ENCODE measurements at regions not wholly inside any gene's neighbourhood (a gene's known extent, or its start where the extent isn't known, plus 50 kb on each side); places are given as distances from the start of the nearest gene placed in this dataset.
"Not testable (repeated sequence)": the region's sequence is repeated elsewhere in the genome, so short reads cannot be mapped to it uniquely, and the experiment has no call there.

DNA sequence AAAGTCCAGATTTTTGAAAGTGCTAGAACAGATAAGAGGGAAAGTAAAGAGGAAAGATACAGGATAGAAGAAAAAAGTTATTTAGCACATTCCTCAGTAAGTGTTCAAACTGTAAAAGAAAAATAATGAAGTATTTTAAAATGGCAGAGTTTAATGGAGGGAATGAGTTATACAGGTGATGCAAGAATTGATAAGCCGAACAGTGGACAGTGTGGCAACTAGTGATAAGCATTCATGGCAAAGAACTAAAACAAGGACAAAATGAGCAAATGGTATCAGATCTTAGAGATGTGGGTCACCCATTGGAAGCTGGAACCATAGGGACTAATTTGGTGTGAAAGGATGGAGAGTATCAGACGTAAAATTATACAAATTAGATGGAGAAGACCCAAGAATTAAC, 622.9 kb upstream of the SGO1 start:
- no peak for DNase-seq

DNA sequence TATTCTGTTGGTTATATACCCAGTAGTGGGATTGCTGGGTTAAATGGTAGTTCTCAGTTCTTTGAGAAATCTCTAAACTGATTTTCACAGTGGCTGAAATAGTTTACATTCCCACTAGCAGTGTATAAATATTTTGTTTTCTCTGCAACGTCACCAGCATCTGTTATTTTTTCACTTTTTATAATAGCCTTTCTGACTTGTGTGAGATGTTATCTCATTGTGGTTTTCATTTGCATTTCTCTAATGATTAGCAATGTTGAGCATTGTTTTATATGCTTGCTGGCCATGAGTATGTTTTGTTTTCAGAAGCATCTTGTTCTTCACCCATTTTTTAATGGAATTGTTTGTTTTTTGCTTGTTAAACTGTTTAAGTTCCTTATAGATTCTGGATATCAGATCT, 612.7 kb upstream of the SGO1 start:
- no peak for DNase-seq

- DNase-seq: no peak
Observed at GRCh38 chr3:20787005-20787404, 601.0 kb upstream of the SGO1 start.

DNA sequence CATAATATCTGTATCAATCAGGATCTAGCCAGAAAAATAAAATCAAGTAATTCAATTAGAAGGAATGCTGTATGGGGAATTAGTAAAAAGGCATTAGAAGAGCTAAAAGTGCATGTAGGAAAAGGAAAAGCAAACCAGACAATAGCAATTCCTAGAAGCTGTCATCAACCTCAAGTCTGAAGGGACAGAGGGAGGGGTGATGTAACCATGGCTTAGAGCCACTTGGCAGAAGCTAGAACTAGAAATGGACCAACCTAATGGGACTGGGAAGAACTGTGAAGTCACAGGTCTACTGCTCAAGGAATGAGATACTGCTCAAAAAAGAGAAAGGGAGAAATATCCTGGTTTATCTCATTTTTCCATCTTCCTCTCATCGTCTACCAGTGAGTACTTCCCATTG, 590.7 kb upstream of the SGO1 start:
- DNase-seq: no peak

DNA sequence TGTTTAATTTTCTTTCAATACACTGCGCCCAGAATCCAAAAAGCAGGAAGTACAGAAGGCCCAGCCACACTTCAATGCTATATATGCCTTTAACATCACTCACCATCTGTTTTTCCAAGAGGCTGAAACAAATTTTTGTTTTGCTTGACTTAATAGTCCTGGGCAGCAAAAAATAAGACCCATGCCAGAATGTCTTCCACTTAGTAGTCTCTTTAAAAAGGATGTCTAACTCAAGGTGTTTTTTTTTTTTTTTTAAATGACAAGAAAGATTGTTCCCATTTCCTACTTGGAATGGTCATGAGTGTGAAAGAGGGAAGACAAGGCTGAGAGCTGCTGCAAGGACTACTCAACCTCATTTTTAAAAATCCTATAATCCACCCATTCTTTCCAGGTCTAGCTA, 590.3 kb upstream of the SGO1 start:
- no peak for DNase-seq

DNA sequence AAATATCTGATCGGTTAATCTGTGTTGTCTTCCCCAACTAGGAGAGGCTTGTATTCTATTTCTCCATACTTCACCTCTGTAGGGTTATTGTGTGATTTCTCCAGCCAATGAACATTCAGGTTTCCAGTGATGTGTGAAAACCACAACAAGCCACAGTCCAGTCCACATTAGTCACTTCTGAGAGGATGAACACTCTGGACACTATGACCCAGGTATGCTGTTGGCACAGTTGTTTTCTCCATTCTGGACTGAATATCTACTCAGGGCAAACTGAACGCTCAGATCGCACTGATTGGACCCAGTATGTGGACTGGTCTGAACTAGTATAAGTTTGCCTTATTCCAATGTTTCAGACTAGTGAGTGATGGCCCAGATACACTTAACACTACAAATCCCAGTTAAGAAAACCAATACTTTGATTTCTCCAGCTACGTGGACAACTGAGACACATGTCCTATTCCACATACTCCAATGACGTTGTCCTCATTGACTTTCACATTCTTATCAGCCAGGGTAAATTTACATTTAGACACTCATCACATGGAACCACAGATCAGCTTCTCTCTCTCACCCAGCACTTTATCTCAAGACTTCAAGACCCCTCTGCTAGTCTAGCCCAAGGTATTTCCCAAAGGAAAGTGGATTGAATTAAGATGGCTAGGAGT, 587.4 kb upstream of the SGO1 start:
- no peak for DNase-seq

DNA sequence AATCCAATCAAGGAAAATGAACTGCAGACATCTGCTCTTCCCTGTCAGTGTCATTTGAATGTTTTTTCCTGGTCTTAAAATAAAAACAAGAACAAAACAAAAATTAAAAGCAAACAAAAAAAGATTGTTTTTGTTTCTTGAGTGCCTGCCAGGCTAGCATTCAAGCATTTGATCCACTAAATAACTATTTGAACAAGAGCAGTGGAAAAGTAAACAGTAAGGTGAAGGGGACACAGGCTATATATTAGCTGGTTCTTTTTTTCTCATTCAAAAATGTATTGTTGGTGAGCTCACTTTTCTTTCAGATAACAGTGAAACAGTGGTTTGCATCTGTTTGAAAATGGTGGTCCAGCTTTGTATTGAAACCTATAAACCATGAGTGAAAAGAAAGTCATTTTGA, 586.9 kb upstream of the SGO1 start:
- no peak for DNase-seq

GRCh38 chr3:20769430-20769829, 583.4 kb upstream of the SGO1 start:
- DNase-seq: no peak

- DNase-seq: no peak
Observed at GRCh38 chr3:20760981-20761380, 575.0 kb upstream of the SGO1 start.

GRCh38 chr3:20752416-20752815, 566.4 kb upstream of the SGO1 start:
- no peak for DNase-seq

DNA sequence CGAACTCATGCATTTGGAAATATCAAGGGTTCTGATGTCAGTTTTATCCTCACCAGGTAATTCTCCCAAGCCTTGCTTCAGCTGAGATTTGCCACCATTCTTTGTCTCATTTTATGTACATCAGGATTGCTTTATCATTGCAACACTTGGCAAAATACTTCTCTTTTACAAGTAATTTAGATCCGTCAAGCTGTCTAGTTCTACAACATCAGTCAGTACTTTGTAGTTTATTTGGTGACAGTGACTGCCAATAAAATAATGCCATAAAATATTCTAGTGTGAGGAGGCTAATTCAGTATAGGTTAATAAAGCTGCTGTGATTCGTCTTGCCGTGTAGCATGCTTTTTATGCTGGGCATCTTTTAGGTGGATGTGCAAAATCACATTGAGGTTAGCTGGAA, 565.3 kb upstream of the SGO1 start:
- DNase-seq: no peak

- no peak for DNase-seq
Observed at GRCh38 chr3:20747741-20748140, 561.7 kb upstream of the SGO1 start.

GRCh38 chr3:20743553-20744321, 557.7 kb upstream of the SGO1 start:
- no peak for DNase-seq

- no peak for DNase-seq
Observed at GRCh38 chr3:20742903-20743552, 557.0 kb upstream of the SGO1 start.

DNA sequence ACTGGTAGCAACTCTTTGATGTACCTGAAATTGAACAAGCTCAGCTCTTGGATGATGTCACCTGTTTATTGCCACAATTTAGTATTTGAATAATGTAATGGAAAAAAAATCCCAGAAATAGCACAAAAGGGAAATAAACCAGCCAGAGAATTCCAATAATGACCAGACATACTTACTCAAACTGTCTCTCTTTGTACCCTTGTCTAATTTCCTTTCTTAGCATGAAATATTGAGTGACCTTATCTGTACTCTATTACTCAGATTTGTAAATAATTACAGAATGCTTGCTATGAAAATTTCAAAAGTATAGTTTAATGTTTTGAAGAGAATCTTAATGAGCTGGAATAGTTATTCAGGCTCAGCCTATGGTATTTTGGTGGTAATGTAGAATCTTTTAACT, 555.4 kb upstream of the SGO1 start:
- DNase-seq: no peak

DNA sequence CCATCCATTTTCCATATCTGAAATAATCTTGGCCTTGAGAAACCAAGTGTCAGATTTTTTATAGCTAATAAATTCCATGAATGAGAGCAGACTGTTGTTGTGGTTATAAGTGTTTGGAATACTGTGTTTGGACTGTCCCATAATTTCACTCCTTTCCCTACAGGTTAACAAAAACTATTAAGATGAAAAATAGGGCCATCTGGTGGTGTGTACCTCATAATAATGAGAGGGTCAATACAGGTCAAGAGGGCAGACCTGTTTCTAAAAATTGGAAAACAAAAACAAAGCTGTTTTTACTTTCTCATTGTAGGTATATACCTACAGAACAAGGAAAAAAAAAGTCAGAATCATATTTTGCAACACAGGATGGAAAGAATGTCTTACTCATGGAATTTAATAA, 553.8 kb upstream of the SGO1 start:
- DNase-seq: no peak

GRCh38 chr3:20736287-20736852, 550.4 kb upstream of the SGO1 start:
- DNase-seq: no peak

- no peak for DNase-seq
Observed at GRCh38 chr3:20729185-20729584, 543.2 kb upstream of the SGO1 start.

- DNase-seq: no peak
Observed at GRCh38 chr3:20726786-20727185, 540.8 kb upstream of the SGO1 start.

DNA sequence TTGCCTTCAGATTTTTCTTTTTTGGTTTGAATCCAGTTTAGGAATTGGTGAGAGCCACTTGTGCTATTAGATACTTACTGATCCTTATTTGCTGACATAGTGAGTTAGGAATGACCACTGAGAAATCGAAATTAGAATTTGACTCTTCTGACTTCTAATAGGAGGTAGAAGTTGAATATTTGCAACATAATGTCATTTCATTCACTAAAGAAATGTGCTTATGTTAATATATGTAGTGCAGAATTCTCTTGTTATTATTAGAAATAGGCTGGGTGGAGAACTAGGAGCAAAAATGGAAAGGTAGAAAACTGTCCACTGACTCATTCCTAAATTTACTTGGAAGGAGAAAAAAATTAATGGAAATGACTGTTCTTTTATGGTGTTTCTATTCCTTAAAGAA, 538.2 kb upstream of the SGO1 start:
- DNase-seq: no peak

DNA sequence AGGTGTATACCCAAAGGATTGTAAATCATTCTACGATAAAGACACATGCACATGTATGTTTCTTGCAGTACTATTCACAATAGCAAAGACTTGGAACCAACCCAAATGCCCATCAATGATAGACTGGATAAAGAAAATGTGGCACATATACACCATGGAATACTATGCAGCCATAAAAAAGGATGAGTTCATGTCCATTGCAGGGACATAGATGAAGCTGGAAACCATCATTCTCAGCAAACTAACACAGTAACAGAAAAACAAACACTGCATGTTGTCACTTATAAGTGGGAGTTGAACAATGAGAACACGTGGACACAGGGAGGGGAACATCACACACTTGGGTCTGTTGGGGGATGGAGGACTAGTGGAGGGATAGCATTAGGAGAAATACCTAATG, 530.4 kb upstream of the SGO1 start:
- DNase-seq: not testable (repeated sequence)

- DNase-seq: no peak
Observed at GRCh38 chr3:20701641-20702040, 515.6 kb upstream of the SGO1 start.

DNA sequence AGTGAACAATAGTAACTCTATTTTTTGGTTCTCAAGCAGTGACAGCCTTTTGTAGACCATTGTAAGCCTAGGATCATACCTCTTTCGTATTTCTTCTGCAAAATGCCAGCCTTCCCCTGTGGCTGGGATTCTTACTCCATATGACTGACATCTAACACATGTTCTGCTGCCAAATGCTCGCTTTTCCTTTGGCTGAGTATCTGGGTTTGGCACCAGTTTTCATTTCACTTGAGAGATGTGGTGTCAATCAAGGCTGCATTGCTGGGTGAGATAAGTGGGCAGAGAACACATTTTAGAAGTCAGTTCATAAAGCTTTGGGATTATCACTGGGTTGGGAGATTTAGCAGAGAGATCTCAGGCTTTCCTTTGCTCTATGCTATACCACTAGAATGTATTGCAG, 514.7 kb upstream of the SGO1 start:
- DNase-seq: no peak

- DNase-seq: no peak
Observed at GRCh38 chr3:20698896-20699295, 512.9 kb upstream of the SGO1 start.

All from CD4-positive, alpha-beta T cell treated with Interleukin-21 for 1 hour (primary cell).